ENCODE measurements at regions not wholly inside any gene's neighbourhood (a gene's known extent, or its start where the extent isn't known, plus 50 kb on each side); places are given as distances from the start of the nearest gene placed in this dataset.

- TF ChIP-seq, protein P1, sequence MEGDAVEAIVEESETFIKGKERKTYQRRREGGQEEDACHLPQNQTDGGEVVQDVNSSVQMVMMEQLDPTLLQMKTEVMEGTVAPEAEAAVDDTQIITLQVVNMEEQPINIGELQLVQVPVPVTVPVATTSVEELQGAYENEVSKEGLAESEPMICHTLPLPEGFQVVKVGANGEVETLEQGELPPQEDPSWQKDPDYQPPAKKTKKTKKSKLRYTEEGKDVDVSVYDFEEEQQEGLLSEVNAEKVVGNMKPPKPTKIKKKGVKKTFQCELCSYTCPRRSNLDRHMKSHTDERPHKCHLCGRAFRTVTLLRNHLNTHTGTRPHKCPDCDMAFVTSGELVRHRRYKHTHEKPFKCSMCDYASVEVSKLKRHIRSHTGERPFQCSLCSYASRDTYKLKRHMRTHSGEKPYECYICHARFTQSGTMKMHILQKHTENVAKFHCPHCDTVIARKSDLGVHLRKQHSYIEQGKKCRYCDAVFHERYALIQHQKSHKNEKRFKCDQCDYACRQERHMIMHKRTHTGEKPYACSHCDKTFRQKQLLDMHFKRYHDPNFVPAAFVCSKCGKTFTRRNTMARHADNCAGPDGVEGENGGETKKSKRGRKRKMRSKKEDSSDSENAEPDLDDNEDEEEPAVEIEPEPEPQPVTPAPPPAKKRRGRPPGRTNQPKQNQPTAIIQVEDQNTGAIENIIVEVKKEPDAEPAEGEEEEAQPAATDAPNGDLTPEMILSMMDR (IDR thresholded peaks at IDR 0.05): no peak
- Histone ChIP-seq H3K27ac (no peak overlapping the region), H3K36me3 (no peaks in the 10 kb centered on the region), H3K27me3 (no peaks in the 10 kb centered on the region), H3K4me3 (no peak overlapping the region), H3K4me1 (no peaks in the 10 kb centered on the region), H3K9me3 (no peaks in the 10 kb centered on the region)
- DNase-seq (ENCODE audit: low spot score): no peak
Observed at GRCh38 chr2:65660340-65660739, 227.9 kb upstream of the SPRED2 start.

- Histone ChIP-seq H3K36me3 (no peaks in the 10 kb centered on the region), H3K9me3 (no peaks in the 10 kb centered on the region), H3K27me3 (no peaks in the 10 kb centered on the region), H3K4me1 (no peaks in the 10 kb centered on the region), H3K4me3 (no peak overlapping the region), H3K27ac (no peak overlapping the region)
- DNase-seq (ENCODE audit: low spot score): no peak
- TF ChIP-seq, protein P1 (IDR thresholded peaks at IDR 0.05): no peak
Observed at GRCh38 chr2:65658881-65659280, 226.5 kb upstream of the SPRED2 start.

DNA sequence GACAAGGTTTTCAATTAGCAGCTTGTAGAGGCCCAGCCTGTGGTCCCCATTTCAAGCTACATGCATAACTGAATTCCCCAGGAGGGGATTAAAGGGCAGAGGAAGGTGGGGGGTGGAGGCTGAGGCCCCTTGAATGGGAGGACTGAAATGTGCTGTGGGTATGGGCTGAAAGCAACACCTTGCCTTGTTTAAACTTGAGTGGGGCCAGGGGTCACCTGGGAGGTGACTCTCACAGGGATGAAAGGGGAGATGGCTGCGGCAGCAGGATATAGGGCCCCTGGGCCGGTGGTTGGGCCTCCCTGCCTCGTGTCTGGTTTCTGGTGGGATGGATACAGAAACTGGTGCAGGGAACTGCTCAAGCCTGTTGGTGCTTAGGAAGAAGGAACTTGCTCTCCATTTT is 225.9 kb upstream of the SPRED2 start:
- H3K36me3 ChIP-seq: no peaks in the 10 kb centered on the region
- no peak for DNase-seq (ENCODE audit: low spot score)
- no peaks in the 10 kb centered on the region for H3K4me1 ChIP-seq
- no peak overlapping the region for H3K4me3 ChIP-seq
- TF ChIP-seq, protein P1 (IDR thresholded peaks at IDR 0.05): no peak
- H3K9me3 ChIP-seq: no peaks in the 10 kb centered on the region
- no peak overlapping the region for H3K27ac ChIP-seq
- no peaks in the 10 kb centered on the region for H3K27me3 ChIP-seq

DNA sequence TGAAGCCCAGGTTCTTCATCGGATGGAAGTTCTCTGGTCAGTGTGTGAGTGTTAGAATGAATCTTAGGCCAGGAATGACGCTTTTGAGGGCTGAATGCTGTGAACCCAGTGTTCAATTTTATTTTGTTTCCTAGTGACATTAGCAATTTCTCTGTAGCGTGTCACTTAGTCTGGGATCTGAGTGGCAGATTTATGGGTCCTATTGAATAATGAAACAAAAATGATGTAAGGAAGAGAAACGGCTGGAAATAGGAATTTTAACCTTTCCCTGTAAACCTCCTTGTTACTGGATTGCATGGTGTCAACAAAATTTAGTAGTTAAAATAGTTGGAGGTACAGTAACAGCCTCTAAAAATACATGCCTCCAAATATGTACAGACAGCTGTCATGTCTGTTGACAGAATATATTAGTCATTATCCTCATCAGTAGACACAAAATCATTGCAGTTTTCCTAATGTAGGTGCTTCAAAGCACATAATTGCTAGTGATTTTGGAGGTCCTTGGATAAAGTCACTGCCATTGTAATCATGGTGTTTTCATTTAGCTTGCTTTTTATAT is 223.8 kb upstream of the SPRED2 start:
- Histone ChIP-seq H3K4me1 (no peaks in the 10 kb centered on the region), H3K36me3 (no peaks in the 10 kb centered on the region), H3K27ac (no peak overlapping the region), H3K27me3 (no peaks in the 10 kb centered on the region), H3K4me3 (no peak overlapping the region), H3K9me3 (no peaks in the 10 kb centered on the region)
- no peak for DNase-seq (ENCODE audit: low spot score)
- TF ChIP-seq, protein P1 (IDR thresholded peaks at IDR 0.05): no peak

- H3K36me3 ChIP-seq: no peaks in the 10 kb centered on the region
- no peaks in the 10 kb centered on the region for H3K27me3 ChIP-seq
- TF ChIP-seq, protein P1 (IDR thresholded peaks at IDR 0.05): no peak
- H3K27ac ChIP-seq: no peak overlapping the region
- DNase-seq (ENCODE audit: low spot score): no peak
- no peak overlapping the region for H3K4me3 ChIP-seq
- no peaks in the 10 kb centered on the region for H3K4me1 ChIP-seq
- no peaks in the 10 kb centered on the region for H3K9me3 ChIP-seq
Observed at GRCh38 chr2:65655000-65655399, 222.6 kb upstream of the SPRED2 start.

GRCh38 chr2:65654496-65654895 is 222.1 kb upstream of the SPRED2 start:
- Histone ChIP-seq H3K9me3 (no peaks in the 10 kb centered on the region), H3K4me3 (no peak overlapping the region), H3K27me3 (no peaks in the 10 kb centered on the region), H3K36me3 (no peaks in the 10 kb centered on the region), H3K27ac (no peak overlapping the region), H3K4me1 (no peaks in the 10 kb centered on the region)
- TF ChIP-seq, protein P1 (IDR thresholded peaks at IDR 0.05): no peak
- no peak for DNase-seq (ENCODE audit: low spot score)

All from right atrium auricular region (tissue), 2 donors.